Right renal pelvis (tissue), 4 donors: ENCODE measurements at regions not wholly inside any gene's neighbourhood (a gene's known extent, or its start where the extent isn't known, plus 50 kb on each side); places are given as distances from the start of the nearest gene placed in this dataset.
A peak's percentile ranks its signal among the peaks of the same experiment; 100 is the strongest.
"Not testable (repeated sequence)": the region's sequence is repeated elsewhere in the genome, so short reads cannot be mapped to it uniquely, and the experiment has no call there.

Experiments
- DNase-seq, 4 donors: peaks; one replicate each; pipeline ENCODE4 v3.0.0-alpha.2; 2013; ENCODE audit warnings: low read depth in 4 of 4, low spot score in 3 of 4, missing footprints in 1 of 4

GRCh38 chr7:122248472-122248871 lies 56.1 kb downstream of the FEZF1 start:
- no peak for DNase-seq

- not testable (repeated sequence) for DNase-seq
These were observed 65.8 kb downstream of the FEZF1 start for GRCh38 chr7:122238729-122239128.

GRCh38 chr7:122238297-122238696 lies 66.3 kb downstream of the FEZF1 start:
- not testable (repeated sequence) for DNase-seq

GRCh38 chr7:122225874-122226273 lies 78.7 kb downstream of the FEZF1 start:
- no peak for DNase-seq

- peak in 3 of 4 donors; percentile 5 to 20 (median 16) for DNase-seq
These were observed 75.3 kb upstream of the AASS start for GRCh38 chr7:122219253-122219865.

- DNase-seq, result no peak
These were observed 73.1 kb upstream of the AASS start for GRCh38 chr7:122217125-122217524.

GRCh38 chr7:122212754-122213153 lies 68.7 kb upstream of the AASS start:
- DNase-seq, result no peak

- DNase-seq, result no peak
These were observed 67.3 kb upstream of the AASS start for GRCh38 chr7:122211362-122211761.

GRCh38 chr7:122206985-122207384 lies 62.9 kb upstream of the AASS start:
- DNase-seq, result no peak

- no peak for DNase-seq
These were observed 59.8 kb upstream of the AASS start for GRCh38 chr7:122203814-122204213.

GRCh38 chr7:122200888-122201287 lies 56.8 kb upstream of the AASS start:
- no peak for DNase-seq

GRCh38 chr7:122199171-122199570 lies 55.1 kb upstream of the AASS start:
- no peak for DNase-seq

- no peak for DNase-seq
These were observed 54.5 kb upstream of the AASS start for GRCh38 chr7:122198581-122198980.
